Keratinocyte (primary cell): ENCODE measurements at regions not wholly inside any gene's neighbourhood (a gene's known extent, or its start where the extent isn't known, plus 50 kb on each side); places are given as distances from the start of the nearest gene placed in this dataset.
"Not testable (repeated sequence)": the region's sequence is repeated elsewhere in the genome, so short reads cannot be mapped to it uniquely, and the experiment has no call there.

Experiments
- DNase-seq: peaks from one replicate; pipeline ENCODE4 v3.0.0-alpha.2; 2011; ENCODE audit warnings: low read depth, missing footprints, low spot score
- FAIRE-seq: peaks from 2 replicates; lab custom pipeline; 2011; peaks lifted over from hg19 to GRCh38; lab: Jason Lieb, UNC
- H2AFZ ChIP-seq: 2 replicates; pipeline ENCODE4 v1.6.0; 2012; ENCODE audit warnings: low read length, control low read depth, inconsistent platforms; ENCODE audit not compliant: control insufficient read depth
- H3K27ac ChIP-seq: 2 replicates; pipeline ENCODE4 v1.5.1; 2011; ENCODE audit warnings: low read length; ENCODE audit not compliant: control insufficient read depth, insufficient read depth
- H3K27me3 ChIP-seq: 3 replicates; pipeline ENCODE4 v1.6.0; 2011; ENCODE audit warnings: low read length; ENCODE audit not compliant: control insufficient read depth, insufficient read depth; ENCODE audit errors: extremely low read depth
- H3K36me3 ChIP-seq, 2 experiments: 2 replicates in 1 of 2; 3 replicates in 1 of 2; pipeline ENCODE4 v1.5.1; 2011; ENCODE audit warnings: low read length in 2 of 2, mild to moderate bottlenecking in 1 of 2; ENCODE audit not compliant: control insufficient read depth in 2 of 2, insufficient read depth in 2 of 2; ENCODE audit errors: extremely low read depth in 1 of 2
- H3K4me1 ChIP-seq: 3 replicates; pipeline ENCODE4 v1.5.1; 2011; ENCODE audit warnings: low read length; ENCODE audit not compliant: control insufficient read depth, insufficient read depth; ENCODE audit errors: extremely low read depth
- H3K4me2 ChIP-seq: 3 replicates; pipeline ENCODE4 v1.6.0; 2011; ENCODE audit warnings: low read depth, low read length; ENCODE audit not compliant: control insufficient read depth, insufficient read depth; ENCODE audit errors: extremely low read depth
- H3K4me3 ChIP-seq, 3 experiments: fragments of 200-600 bp in 1 of 3; sonication (generic) in 1 of 3; 2 replicates in 2 of 3; 3 replicates in 1 of 3; pipeline ENCODE4 v1.5.1; 2011 to 2016; ENCODE audit warnings: low read length in 3 of 3, mild to moderate bottlenecking in 3 of 3, control low read depth in 2 of 3, inconsistent platforms in 1 of 3, low read depth in 1 of 3, mixed read lengths in 1 of 3, mixed run types in 1 of 3, moderate library complexity in 1 of 3; ENCODE audit not compliant: control insufficient read depth in 2 of 3, insufficient read depth in 2 of 3; ENCODE audit errors: extremely low read depth in 1 of 3
- H3K79me2 ChIP-seq: 2 replicates; pipeline ENCODE4 v1.6.0; 2012; ENCODE audit warnings: low read length; ENCODE audit not compliant: control insufficient read depth, insufficient read depth
- H3K9ac ChIP-seq: 3 replicates; pipeline ENCODE4 v1.6.0; 2011; ENCODE audit warnings: low read length; ENCODE audit not compliant: control insufficient read depth, insufficient read depth; ENCODE audit errors: extremely low read depth
- H3K9me1 ChIP-seq: 3 replicates; pipeline ENCODE4 v1.6.0; 2011; ENCODE audit warnings: low read length; ENCODE audit not compliant: control insufficient read depth, insufficient read depth; ENCODE audit errors: extremely low read depth
- H3K9me3 ChIP-seq: 2 replicates; pipeline ENCODE4 v1.5.1; 2012; ENCODE audit warnings: low read depth, low read length; ENCODE audit not compliant: control insufficient read depth
- H4K20me1 ChIP-seq: 3 replicates; pipeline ENCODE4 v1.6.0; 2011; ENCODE audit warnings: low read length; ENCODE audit not compliant: control insufficient read depth, insufficient read depth; ENCODE audit errors: extremely low read depth
- CTCF ChIP-seq, 3 experiments: IDR thresholded peaks in 1 of 3; conservative IDR thresholded peaks in 1 of 3; optimal IDR thresholded peaks in 1 of 3; 2 replicates in 2 of 3; 3 replicates in 1 of 3; pipeline versions ENCODE3 to v1.5.1; 2011; ENCODE audit warnings: low read length in 3 of 3, mild to moderate bottlenecking in 3 of 3, moderate library complexity in 2 of 3, control low read depth in 1 of 3, inconsistent platforms in 1 of 3; ENCODE audit not compliant: insufficient read depth in 2 of 3; ENCODE audit errors: extremely low read depth in 1 of 3
- EZH2 ChIP-seq: IDR thresholded peaks from one replicate; pipeline ENCODE4 v1.6.1; 2012; ENCODE audit warnings: inconsistent platforms, mild to moderate bottlenecking, low read length, moderate library complexity
- dilution Hi-C: fragments of 300-500 bp; cut with MboI; formaldehyde crosslinking; loops from one replicate; pipeline ENCODE4 v1.7.0; 2020; ENCODE audit warnings: low sequenced_read_pairs; ENCODE audit not compliant: extremely low pct_ligation_motif_present

- H2AFZ ChIP-seq, result no peak overlapping the region
- FAIRE-seq (no peak), DNase-seq (no peak)
- no peaks in the 10 kb centered on the region for H4K20me1 ChIP-seq
- no peaks in the 10 kb centered on the region for H3K4me1 ChIP-seq
- no peak overlapping the region for H3K27ac ChIP-seq
- no peak overlapping the region for H3K9ac ChIP-seq
- H3K36me3 ChIP-seq, result no peaks in the 10 kb centered on the region
- H3K9me3 ChIP-seq, result no peaks in the 10 kb centered on the region
- no peak for TF ChIP-seq CTCF (optimal IDR thresholded peaks at IDR 0.05 in 1 of 3, IDR thresholded peaks at IDR 0.05 in 1 of 3, conservative IDR thresholded peaks at IDR 0.05 in 1 of 3; ENCODE audit: extremely low read depth in 1 of 3, insufficient read depth in 2 of 3, low read length in 3 of 3)
- no peak for TF ChIP-seq EZH2
- no peak overlapping the region for H3K4me2 ChIP-seq
- H3K9me1 ChIP-seq, result no peaks in the 10 kb centered on the region
- H3K79me2 ChIP-seq, result no peaks in the 10 kb centered on the region
- dilution Hi-C loops, result no loop called here
- H3K27me3 ChIP-seq, result no peaks in the 10 kb centered on the region
- H3K4me3 ChIP-seq, result no peak overlapping the region
Measured at GRCh38 chr4:7134737-7135388, 57.5 kb upstream of the SORCS2 start.

- H3K27ac ChIP-seq, H3K27me3 ChIP-seq, H3K9me3 ChIP-seq, H4K20me1 ChIP-seq, H3K9me1 ChIP-seq, H2AFZ ChIP-seq, H3K9ac ChIP-seq, dilution Hi-C loops, H3K4me1 ChIP-seq, H3K79me2 ChIP-seq, H3K36me3 ChIP-seq, H3K4me3 ChIP-seq, DNase-seq, FAIRE-seq, H3K4me2 ChIP-seq: not testable (repeated sequence)
Measured at GRCh38 chr4:7133818-7134650, 58.3 kb upstream of the SORCS2 start.
